Gastroesophageal sphincter (tissue), 4 donors: ENCODE measurements at regions not wholly inside any gene's neighbourhood (a gene's known extent, or its start where the extent isn't known, plus 50 kb on each side); places are given as distances from the start of the nearest gene placed in this dataset.

Experiments
- ATAC-seq: fragments of 150-250 bp; one replicate; pipeline ENCODE4 v1.9.1; 2016; ENCODE audit warnings: mild to moderate bottlenecking, moderate library complexity
- H3K27ac ChIP-seq, 4 donors: fragments of 200-600 bp; sonication (generic) in 3 of 4; 1 replicate in 3 of 4; 2 replicates in 1 of 4; pipeline ENCODE4 v1.5.1; 2016 to 2019
- H3K27me3 ChIP-seq: fragments of 200-600 bp; sonication (generic); one replicate; pipeline ENCODE4 v1.5.1; 2019
- H3K36me3 ChIP-seq, 2 donors: fragments of 200-600 bp; sonication (generic); one replicate each; pipeline ENCODE4 v1.5.1; 2019; ENCODE audit warnings: control low read depth in 1 of 2
- H3K4me1 ChIP-seq, 3 donors: fragments of 200-600 bp; sonication (generic); 1 replicate in 2 of 3; 2 replicates in 1 of 3; pipeline ENCODE4 v1.5.1; 2016 to 2019; ENCODE audit warnings: control low read depth in 2 of 3
- H3K4me3 ChIP-seq, 2 donors: fragments of 200-600 bp; sonication (generic); one replicate each; pipeline ENCODE4 v1.5.1; 2019; ENCODE audit warnings: mild to moderate bottlenecking in 1 of 2, moderate library complexity in 1 of 2
- H3K9me3 ChIP-seq, 3 donors: fragments of 200-600 bp; sonication (generic); one replicate each; pipeline ENCODE4 v1.5.1; 2017 to 2019; ENCODE audit warnings: control low read depth in 2 of 3
- CTCF ChIP-seq, 4 experiments: fragments of 200-600 bp in 2 of 4; fragments of 450-650 bp in 2 of 4; sonication (generic) in 1 of 4; IDR thresholded peaks; one replicate each; pipeline ENCODE4 v1.5.1; 2017 to 2019; ENCODE audit warnings: antibody characterized with exemption in 4 of 4, mild to moderate bottlenecking in 2 of 4, moderate library complexity in 2 of 4
- EP300 ChIP-seq: sonication (generic); formaldehyde crosslinking; IDR thresholded peaks from one replicate; pipeline ENCODE4 v1.6.1; 2017; ENCODE audit warnings: antibody characterized with exemption, mild to moderate bottlenecking
- POLR2A ChIP-seq, 2 donors: fragments of 450-650 bp; IDR thresholded peaks; one replicate each; pipeline ENCODE4 v1.6.1; 2017; ENCODE audit warnings: antibody characterized with exemption in 2 of 2, mild to moderate bottlenecking in 2 of 2, moderate library complexity in 1 of 2
- POLR2AphosphoS5 ChIP-seq: sonication (generic); formaldehyde crosslinking; IDR thresholded peaks from one replicate; pipeline ENCODE4 v1.6.1; 2017; ENCODE audit warnings: antibody characterized with exemption
- WGBS, 2 donors: methylation state at CpG; one replicate each; pipeline ENCODE4 v1.1.5; 2018; ENCODE audit warnings: low coverage in 1 of 2; 5-methylcytosine and 5-hydroxymethylcytosine counted together

GRCh38 chr15:70344666-70345065, 246.9 kb upstream of the TLE3 start:
- no CpG with 5 or more reads among the region's 3 CpGs for WGBS, 2 donors

GRCh38 chr15:70343961-70344621, 246.4 kb upstream of the TLE3 start:
- TF ChIP-seq POLR2AphosphoS5, result no peak
- no peak for TF ChIP-seq CTCF (IDR thresholded peaks at IDR 0.05)
- no peak for TF ChIP-seq POLR2A (IDR thresholded peaks at IDR 0.05)
- TF ChIP-seq EP300, result no peak
- no peak for ATAC-seq
- H3K4me3 ChIP-seq, result no peak overlapping the region
- H3K27me3 ChIP-seq, result no peaks in the 10 kb centered on the region
- WGBS, 2 donors, result 88 to 93% methylated on average over 8 to 17 of the region's 17 CpGs
- no peaks in the 10 kb centered on the region for H3K36me3 ChIP-seq
- H3K9me3 ChIP-seq, result no peaks in the 10 kb centered on the region
- H3K4me1 ChIP-seq, result peaks cover 0 to 16% (median 0%) of the 10 kb centered on the region in 3 donors
- no peak overlapping the region for H3K27ac ChIP-seq

More at GRCh38 chr15:70344666-70345065, 246.9 kb upstream of the TLE3 start:
- Histone ChIP-seq H3K4me3 (no peak overlapping the region), H3K36me3 (no peaks in the 10 kb centered on the region), H3K9me3 (no peaks in the 10 kb centered on the region), H3K27ac (no peak overlapping the region), H3K27me3 (no peaks in the 10 kb centered on the region), H3K4me1 (peaks cover 0 to 11% (median 0%) of the 10 kb centered on the region in 3 donors)
- ATAC-seq, result no peak
- no peak for TF ChIP-seq EP300
- TF ChIP-seq CTCF (IDR thresholded peaks at IDR 0.05), result no peak
- no peak for TF ChIP-seq POLR2AphosphoS5
- TF ChIP-seq POLR2A (IDR thresholded peaks at IDR 0.05), result no peak

GRCh38 chr15:70342554-70343548, 245.1 kb upstream of the TLE3 start:
- TF ChIP-seq POLR2A (IDR thresholded peaks at IDR 0.05) (no peak), POLR2AphosphoS5 (no peak), EP300 (no peak), CTCF (IDR thresholded peaks at IDR 0.05) (no peak)
- ATAC-seq, result no peak
- no peak overlapping the region for H3K27ac ChIP-seq
- no peak overlapping the region for H3K4me3 ChIP-seq
- H3K36me3 ChIP-seq, result no peaks in the 10 kb centered on the region
- H3K4me1 ChIP-seq, result peaks cover 0 to 25% (median 0%) of the 10 kb centered on the region in 3 donors
- no peaks in the 10 kb centered on the region for H3K27me3 ChIP-seq
- WGBS, 2 donors, result 93 to 94% methylated on average over 2 to 3 of the region's 8 CpGs
- H3K9me3 ChIP-seq, result no peaks in the 10 kb centered on the region

- no peak for ATAC-seq
Observed at GRCh38 chr15:70342141-70342540, 244.4 kb upstream of the TLE3 start.

More at GRCh38 chr15:70342141-70342540, 244.4 kb upstream of the TLE3 start:
- Histone ChIP-seq H3K9me3 (no peaks in the 10 kb centered on the region), H3K36me3 (no peaks in the 10 kb centered on the region), H3K4me1 (peaks cover 0 to 32% (median 0%) of the 10 kb centered on the region in 3 donors), H3K27ac (no peak overlapping the region), H3K27me3 (no peaks in the 10 kb centered on the region), H3K4me3 (no peak overlapping the region)
- WGBS, 2 donors, result 89 to 92% methylated on average over 5 to 7 of the region's 7 CpGs
- TF ChIP-seq POLR2A (IDR thresholded peaks at IDR 0.05) (no peak), CTCF (IDR thresholded peaks at IDR 0.05) (no peak), POLR2AphosphoS5 (no peak), EP300 (no peak)
